NCI-H187 (cell line): ENCODE measurements at regions not wholly inside any gene's neighbourhood (a gene's known extent, or its start where the extent isn't known, plus 50 kb on each side); places are given as distances from the start of the nearest gene placed in this dataset.
"Not testable (repeated sequence)": the region's sequence is repeated elsewhere in the genome, so short reads cannot be mapped to it uniquely, and the experiment has no call there.

ENCODE experiments used
- DNase-seq, 2 experiments: peaks; one replicate each; lab custom pipeline; 2025; lab: John Stamatoyannopoulos, UW

DNA sequence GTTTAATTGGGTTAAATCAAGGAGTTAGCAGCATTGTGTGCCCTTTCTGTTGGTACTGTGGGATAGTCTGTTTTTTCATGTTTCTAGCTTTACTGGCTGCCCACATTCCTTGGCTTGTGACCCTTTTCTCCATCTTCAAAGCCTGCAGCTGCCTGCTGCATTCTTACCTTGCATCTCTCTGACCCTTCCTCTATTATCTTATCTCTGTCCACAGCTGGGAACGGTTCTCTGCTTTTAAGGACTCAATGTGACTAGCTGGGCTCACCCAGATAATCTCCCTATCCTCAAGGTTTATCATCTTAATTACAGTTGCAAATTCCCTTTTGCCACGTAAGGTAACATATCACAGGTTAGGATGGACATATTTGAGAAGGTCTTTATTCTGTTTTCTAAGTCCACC is 199.7 kb downstream of the KCNS3 start:
- no peak for DNase-seq

DNA sequence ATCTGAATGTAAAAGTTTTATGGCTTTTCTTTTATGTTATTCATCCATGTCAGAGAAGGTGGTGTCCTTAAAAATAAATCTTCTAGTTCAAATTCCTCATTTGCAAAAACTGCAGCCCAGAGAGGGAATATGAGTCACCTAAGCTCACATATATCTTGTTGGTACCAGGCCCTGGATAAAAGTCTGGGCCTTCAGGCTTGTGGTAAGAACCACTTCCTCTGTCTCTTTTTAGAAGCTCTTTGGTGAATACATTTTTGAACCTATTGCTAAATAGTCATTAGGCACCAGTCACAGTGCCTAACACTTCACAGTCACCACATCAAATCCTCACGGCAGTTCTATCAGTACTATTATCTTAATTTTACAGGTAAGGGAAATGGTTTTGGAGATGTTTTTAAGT is 199.2 kb downstream of the KCNS3 start:
- no peak for DNase-seq

DNA sequence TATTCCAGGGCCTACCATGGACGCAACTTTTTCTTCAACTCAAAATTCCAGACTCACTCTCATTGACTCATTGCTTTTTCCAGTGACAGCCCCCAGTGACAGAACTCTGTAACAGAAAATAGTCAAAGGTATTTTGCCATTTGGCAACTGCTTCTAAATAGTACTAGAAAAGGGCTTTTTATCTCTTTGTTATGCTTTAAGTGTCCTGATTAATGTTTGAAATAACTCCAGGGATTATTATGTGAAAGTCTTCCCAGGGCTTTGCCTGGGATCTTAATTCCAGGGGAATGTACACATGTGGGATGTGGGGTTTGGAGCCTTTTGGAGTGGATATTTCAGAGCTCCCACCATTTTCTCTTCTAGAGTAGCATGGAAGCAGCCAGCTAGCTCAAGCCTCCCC is 198.8 kb downstream of the KCNS3 start:
- no peak for DNase-seq

DNA sequence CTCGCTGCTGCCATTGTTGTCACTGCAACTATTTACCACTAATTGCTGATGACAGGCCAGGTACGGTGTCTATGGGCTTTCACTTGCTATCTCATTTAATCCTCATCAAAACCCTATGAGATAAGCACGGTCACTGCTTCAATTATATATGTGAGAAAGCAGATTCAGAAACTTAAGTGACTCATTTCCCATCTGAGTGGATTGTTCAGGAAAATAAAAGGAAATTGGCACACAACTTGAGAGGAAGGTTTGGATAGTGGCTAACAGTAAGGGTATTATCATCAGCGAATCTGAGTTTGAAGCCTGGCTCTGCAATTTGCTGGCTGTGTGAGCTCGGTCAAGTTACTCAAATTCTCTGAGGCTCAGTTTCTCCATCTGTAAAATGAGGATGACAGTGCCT is 196.0 kb downstream of the KCNS3 start:
- DNase-seq: no peak

DNA sequence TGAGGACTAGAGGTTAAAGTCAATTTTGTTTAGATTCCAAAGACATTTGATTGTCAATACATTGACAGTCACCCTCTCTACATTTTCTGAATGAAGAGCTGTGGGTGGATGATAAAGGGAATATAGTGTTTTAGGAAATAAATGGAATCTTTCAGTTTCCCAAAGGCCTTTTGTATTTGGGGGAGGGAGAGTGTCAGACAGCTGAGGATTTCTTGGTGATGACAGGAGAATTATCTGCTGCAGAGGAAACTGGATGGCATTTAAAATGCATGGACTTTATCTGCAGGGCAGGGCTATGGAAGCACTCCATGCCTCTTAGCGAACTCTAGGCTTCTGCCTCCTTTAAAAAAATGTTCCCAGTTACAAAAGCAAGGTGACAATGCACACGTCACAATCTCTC is 195.1 kb downstream of the KCNS3 start:
- DNase-seq: no peak

DNA sequence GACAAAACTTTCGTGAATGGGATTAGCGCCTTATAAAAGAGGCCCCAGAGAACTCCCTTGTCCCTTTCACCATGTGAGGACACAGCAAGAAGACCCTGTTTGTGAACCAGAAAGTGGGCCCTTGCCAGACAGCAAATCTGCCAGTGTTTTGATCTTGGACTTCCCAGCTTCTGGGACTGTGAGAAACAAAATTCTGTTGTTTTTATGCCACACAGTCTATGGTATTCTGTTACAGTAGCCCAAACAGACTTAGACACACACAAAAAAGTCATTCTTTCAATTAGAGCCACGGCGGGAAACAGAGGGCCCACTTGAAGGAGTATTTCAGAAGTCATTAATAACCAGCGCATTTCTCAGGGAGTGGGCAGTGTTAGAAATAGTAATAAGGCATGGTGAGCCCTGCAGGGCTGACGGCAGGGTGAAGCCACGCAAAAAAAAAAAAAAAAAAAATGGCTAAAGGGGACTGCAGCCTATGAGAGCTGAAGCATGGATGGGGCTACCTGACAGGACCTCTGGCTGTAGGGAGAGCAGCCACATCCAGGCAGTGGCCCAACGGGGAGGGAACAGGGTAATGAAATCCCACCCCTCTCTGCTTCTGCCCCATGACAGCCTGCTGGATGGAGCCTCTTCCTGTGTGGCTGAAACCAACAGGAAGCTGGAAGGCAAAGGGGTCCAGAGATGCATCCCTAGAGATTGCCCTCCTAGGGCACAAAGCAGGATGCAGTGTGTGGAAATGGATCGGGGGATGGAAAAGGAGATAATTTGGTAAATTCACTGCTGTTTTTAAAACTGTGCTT is 189.3 kb downstream of the KCNS3 start:
- DNase-seq: no peak

DNA sequence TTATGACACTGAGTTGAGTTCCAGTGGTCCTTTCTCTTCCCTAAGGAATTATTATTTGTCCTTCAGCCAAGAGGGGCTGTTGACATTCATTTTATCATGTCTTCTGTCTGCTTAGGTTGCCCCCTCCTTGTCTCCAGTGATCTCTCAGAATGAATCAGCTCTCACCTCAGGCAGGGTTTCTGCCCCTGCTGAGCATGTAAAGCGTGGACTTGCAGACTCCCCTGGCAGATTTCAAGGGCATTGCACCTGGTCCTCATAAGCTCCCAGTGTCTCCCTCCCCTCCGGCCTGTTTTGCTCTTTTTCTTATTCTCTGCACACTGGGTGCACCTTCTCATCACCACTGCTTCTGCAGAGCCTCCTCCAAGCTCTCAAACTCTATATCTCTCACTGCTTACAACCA is 188.4 kb downstream of the KCNS3 start:
- DNase-seq: no peak

DNA sequence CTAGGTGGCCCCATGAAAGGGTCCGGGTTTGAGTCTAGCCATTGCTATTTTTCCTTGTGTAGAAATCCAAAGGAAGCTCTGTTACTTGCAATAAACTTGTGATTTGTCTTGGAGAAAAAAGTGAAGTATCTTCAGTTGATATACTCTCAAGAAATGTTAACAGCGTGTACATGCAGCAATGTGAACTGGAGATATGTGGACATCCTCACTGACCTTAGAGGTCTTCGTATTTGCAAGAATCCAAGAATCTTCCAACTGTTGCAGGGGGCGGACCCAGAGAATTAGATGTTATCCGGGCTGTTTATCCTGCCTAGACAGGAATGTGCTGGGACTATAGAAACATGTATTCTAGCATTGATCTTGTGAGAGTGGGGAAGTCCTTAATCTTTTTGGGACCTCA is 187.6 kb downstream of the KCNS3 start:
- no peak for DNase-seq

DNA sequence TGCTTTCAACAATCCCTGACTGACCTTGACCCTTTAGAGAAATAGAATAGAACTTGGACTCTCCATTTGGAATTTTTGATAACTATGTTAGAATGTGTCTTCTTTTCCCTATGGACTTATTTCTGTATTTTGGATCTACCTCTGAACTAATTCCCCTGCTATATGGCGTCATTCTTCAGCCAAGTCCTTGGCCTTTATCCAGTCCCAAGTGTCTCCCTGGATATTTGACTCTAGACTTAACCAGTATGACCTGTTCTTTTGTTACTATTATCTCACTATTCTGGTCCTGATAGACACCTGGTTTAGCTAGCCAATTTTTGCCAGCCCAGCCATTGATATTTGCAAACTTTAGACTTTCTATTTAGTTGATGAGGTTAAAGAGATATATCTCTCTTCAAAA is 186.8 kb downstream of the KCNS3 start:
- DNase-seq: no peak

DNA sequence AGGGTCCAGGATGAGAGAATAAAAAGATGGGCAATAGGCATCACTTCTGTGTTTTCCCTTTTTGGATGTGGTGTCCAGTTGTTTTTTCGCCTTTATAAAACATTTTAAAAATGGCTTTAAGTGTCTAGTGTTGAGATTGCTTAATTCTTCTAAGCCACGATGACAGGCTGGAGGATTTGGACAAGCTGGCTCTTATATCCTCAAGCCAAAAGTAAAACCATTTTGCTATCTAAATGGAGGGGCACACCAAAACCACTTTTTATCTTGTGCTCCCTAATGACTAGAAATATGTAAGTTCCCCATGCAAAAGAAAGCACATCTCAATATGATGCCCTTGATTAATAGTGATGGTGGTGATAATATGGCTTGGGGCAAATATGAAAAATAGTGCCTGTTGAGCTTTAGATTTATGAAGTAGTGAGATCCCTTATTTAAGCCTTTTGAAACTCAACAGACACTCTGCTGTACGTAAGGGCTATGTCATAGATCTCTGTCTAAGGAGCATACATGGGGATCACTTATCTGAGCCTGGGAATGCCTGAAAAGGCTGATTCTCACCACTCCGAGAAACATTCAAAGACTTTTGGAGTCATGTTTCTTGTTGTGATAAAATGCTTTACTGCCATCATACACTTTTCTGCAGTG is 185.5 kb downstream of the KCNS3 start:
- DNase-seq: no peak

DNA sequence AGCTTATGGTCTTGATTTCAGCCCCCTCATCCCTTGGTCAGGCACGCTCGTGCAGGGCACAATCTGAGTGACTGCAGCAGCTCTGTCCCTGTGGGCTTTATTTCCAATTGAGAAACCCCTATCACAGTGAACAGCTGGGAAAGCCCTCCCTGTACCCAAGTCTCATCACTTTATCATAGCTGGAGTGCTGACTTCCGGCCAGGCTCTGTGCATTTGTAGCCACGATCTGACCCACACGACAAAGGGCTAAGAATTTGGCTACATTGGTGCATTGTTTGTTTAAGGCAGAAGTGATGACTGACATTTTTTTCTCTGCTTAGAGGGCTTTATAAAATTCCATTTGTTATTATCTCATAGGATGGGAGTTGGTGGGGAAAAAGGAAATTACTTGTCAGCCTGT is 184.4 kb downstream of the KCNS3 start:
- DNase-seq: no peak

DNA sequence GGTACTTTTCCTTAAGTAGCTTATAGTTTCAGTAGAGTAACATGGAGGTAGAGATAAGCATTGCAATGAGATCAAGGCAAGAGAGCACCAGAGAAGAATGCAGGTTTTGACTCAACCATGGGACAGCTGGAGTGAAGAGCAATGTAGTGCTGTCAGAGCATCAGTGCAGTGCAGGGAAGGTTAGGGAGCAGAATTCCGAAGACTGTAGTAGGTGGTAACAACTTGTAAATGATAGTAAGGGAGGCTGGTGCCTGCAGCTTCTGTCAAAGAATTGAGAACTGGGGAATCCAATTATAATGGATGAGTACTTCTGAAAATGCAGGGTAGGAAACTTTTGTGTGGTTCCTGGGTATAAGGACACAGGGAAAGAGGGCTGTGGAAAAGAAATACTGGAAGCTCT is 183.2 kb downstream of the KCNS3 start:
- DNase-seq: no peak

DNA sequence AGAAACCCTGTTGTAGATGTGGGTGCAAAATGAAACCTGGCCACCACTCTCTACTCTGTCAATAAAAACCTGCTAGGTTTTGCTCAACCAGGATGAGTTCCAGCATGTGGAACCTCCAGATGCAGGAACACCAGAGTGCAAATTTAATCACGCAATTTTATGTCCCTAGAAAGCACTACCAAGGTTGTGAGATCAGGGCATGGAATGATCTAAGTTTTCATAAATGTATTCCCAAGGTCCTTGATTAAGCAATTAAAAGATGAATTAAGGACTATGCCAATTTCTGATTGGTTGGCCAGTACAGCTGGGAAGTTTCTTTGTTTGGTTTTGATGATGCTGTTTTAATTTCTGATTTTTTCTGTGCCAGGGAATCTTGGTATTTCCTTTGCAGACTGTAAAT is 179.2 kb downstream of the KCNS3 start:
- DNase-seq: no peak

DNA sequence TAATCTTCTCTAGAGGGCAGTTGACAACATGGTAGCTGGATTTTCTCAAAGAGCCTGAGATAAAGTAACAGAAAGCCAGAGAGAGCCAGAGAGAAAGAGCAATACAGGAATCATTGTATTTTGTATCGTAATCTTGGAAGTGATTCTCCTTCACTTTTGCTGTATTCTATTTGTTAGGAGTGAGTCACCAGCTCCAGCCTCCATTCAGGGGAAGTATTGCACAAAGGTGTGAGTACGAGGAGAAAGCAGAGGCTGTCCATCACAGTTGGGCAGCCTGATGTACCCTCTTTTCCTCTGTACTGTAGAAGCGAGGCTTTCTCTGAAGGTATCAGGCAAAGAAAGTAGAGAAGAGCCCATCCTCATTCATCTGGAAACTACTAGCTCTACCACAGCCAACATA is 176.8 kb downstream of the KCNS3 start:
- DNase-seq: no peak

DNA sequence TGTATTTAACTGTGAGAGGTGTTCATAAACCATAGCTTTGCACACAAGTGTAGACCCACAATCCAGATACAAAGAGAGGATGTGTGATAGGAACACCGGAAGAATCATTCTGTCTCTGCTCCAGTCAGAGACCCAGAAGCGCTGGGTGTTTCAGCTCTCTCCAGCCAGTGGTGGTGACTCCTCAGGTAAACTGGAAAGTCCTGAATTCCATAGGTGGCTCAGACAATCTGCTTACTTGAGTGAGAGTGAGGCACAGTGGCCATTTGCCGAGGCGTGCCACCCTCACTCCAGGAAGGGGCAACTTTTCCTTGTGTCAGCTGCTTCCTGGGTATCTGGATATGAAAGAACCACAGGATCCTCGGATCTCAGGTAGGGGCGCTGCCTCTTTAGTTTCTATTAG is 171.5 kb downstream of the KCNS3 start:
- no peak for DNase-seq

DNA sequence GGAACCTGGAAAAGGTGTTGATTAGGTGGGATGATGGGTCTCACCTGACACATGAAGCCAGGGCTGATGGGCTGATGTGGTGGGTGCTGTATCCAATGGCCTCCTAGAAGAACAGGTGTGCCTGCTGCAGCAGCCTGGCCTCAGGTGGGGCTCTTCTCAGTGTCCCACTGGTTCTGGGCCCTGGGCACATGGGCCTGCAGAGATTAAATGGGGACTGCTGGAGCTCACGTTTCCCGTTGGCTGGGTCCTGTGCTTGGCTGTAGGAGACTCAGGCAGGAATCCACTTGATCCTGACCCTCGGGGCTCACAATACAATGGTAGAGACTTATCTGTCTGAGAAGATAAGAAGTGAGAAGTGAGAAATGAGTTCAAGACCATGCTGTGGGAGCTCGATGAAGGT is 170.9 kb downstream of the KCNS3 start:
- DNase-seq: no peak

DNA sequence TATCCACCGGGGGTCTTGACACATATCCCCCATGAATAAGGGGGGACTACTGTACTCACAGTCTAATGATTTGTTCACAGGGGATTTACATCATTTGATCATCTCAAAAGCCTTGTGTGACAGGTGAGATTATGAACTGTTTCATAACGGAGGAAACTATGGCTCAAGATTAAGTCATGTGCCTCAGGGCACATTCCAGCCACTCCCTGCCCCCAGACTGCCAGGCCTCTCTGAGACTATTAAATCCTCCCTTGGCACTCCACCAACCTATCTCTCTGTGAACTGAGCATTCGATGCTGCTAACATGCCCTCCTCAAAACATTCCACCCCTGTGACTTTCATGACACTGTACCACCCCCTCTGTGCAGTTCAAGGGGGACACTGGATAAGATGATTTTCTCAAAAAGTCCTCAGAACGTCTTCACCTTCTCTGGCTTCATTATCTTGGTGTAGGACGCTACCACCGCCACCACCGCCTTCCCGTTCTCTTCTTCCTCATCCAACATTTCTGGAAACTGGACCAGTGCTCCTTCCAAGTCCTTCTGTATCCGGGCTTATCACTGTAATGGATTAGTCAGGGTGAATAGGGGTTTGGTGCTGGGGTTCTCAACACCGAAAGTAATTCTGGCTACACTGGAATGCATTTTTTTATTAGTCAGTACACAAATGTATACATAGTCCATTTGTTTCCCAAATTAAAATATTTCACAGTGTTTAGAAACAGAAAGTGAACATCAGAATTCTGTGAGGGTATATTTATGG is 169.6 kb downstream of the KCNS3 start:
- DNase-seq: no peak

DNA sequence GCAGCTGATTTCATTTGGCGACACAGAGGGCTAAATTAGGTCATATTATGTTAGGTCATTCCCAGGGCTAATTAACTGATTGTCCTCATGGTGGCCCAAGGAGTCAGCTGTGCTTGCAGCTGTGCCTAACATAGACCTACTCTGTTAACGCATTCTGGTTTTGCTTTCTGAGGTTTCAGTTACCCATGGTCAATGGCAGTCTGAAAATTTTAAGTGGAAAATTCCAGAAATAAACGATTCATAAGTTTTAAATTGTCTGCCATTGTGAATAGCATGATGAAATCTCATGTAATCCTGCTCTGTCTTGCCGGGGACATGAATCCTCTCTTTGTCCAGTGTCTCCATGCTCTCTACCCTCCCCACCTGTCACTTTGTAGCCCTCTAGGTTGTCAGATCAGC is 168.7 kb downstream of the KCNS3 start:
- DNase-seq: no peak

DNA sequence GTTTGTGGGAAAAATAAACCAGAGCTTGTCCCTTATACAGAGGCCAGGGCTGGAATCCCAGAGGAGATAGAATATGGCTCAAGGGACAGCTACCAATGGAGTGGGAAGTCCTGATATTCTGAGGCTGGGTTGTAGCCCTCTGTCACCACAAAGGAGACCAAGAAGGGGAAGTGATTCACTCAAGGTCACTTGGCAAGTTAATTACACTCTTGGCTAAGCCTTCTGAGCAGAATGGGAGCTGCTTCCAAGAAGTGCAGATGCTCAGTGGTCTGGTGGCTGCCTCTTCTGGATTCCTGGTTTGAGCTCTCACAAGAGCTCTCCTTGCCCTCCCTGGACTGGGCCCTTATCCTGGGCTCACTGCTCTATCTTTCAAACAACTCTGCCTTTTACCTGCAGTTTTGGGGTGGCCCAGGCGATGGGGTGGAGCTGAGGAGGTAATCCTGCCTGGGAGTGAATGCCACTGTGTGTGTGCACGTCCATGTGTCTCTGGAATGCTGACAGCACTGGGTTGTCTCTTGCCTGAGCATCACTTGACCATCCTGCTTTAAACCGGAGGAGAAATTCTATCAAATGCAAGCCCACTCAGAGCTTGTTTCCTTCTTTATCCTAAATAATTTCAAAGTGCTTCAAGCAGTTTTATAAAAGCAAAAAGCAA is 168.2 kb downstream of the KCNS3 start:
- no peak for DNase-seq

DNA sequence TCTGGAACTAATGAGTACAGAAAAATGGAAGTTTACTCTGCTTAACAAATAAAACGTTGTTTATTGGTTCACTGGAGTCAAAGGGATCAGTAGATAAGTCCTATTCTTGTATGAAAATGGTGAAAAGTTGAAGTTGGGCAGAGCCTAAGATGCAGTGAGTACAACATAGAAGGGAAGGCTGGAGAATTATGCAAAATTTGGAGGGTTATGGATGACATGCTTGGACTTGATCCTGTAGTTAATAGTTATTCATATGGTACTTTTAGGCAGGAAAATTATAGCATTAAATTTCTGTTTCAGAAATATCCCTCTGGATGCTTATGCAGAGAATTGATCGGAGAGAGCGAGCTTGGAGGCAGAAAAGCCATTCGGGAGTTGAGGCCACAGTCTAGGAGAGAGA is 167.6 kb downstream of the KCNS3 start:
- no peak for DNase-seq

DNA sequence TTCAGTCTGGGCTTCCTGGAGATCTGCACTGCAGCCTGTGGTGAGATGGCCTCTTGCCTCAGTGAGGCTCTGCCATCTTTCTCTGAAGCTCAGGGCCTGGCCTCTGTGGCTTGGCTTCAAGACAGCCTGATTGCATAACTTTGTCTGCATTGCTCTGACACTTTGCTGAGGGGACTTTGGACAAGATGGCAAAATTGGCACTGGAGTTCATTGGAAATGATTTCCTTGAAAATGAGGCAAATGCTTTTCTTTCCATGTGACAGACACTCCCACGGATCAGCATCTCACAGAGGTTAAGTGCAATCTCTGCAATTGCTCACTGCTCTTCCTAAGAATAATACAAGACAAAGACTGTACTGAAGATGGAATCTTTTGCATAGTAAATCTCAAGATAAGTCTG is 166.8 kb downstream of the KCNS3 start:
- DNase-seq: no peak

DNA sequence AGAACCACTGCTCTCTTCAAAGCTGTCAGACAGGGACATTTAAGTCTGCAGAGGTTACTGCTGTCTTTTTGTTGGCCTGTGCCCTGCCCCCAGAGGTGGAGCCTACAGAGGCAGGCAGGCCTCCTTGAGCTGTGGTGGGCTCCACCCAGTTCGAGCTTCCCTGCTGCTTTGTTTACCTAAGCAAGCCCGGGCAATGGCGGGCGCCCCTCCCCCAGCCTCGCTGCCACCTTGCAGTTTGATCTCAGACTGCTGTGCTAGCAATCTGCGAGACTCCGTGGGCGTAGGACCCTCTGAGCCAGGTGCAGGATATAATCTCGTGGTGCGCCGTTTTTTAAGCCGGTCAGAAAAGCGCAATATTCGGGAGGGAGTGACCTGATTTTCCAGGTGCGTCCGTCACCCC is 138.9 kb downstream of the KCNS3 start:
- DNase-seq: not testable (repeated sequence)

DNA sequence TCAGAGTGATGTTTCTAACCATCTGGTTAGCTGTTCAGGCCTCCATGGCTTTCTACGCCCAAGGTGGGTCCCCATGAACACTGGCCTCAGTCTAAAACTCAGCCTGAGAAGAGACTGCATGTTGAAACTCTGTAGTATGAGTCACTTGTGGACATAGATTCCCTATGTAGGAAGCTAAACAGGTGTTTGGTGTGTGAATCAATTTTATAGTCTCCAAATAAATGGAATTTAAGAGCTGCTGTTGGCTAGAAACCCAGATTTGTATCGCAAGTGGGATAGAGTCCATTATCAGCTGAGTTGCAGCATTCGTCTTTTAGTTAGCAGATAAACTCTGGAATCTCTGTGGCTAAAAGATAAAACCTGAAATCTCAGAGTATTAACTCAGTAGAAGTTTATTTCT is 131.4 kb downstream of the KCNS3 start:
- no peak for DNase-seq
